PC-9 (cell line): ENCODE measurements at regions not wholly inside any gene's neighbourhood (a gene's known extent, or its start where the extent isn't known, plus 50 kb on each side); places are given as distances from the start of the nearest gene placed in this dataset.

Experiments
- EZH2 ChIP-seq: fragments of 200-600 bp; sonication (generic); IDR thresholded peaks from 2 replicates; pipeline ENCODE4 v1.8.0; 2017; ENCODE audit warnings: antibody characterized with exemption, low read depth
- TF ChIP-seq, protein P1 (sequence below): fragments of 200-600 bp; sonication (generic); conservative IDR thresholded peaks from 2 replicates; pipeline ENCODE4 v1.6.1; 2017; ENCODE audit warnings: mixed run types, antibody characterized with exemption, mild to moderate bottlenecking, moderate library complexity

DNA sequence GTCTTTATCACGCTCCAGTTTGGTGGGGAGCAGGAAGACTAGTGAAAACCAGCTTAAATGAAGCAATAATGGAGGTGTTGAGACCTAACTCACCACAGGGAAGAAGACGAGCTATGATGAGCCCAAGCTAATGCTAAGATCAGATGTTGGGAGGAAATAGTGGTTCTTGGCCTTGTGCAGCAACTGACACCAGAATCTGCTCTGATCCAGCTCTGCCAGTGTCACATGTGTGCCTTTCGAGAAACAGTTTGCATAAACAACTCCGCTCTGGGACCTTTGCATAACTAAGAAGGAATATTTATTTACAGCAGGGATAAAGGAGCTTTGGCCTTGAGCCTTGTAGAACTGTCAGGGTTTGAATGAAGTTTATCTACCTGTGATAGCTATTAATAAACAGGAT is 369.4 kb upstream of the CCDC196 start:
- TF ChIP-seq, protein P1, sequence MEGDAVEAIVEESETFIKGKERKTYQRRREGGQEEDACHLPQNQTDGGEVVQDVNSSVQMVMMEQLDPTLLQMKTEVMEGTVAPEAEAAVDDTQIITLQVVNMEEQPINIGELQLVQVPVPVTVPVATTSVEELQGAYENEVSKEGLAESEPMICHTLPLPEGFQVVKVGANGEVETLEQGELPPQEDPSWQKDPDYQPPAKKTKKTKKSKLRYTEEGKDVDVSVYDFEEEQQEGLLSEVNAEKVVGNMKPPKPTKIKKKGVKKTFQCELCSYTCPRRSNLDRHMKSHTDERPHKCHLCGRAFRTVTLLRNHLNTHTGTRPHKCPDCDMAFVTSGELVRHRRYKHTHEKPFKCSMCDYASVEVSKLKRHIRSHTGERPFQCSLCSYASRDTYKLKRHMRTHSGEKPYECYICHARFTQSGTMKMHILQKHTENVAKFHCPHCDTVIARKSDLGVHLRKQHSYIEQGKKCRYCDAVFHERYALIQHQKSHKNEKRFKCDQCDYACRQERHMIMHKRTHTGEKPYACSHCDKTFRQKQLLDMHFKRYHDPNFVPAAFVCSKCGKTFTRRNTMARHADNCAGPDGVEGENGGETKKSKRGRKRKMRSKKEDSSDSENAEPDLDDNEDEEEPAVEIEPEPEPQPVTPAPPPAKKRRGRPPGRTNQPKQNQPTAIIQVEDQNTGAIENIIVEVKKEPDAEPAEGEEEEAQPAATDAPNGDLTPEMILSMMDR, result no peak
- no peak for TF ChIP-seq EZH2
